K562 (cell line): ENCODE measurements at regions not wholly inside any gene's neighbourhood (a gene's known extent, or its start where the extent isn't known, plus 50 kb on each side); places are given as distances from the start of the nearest gene placed in this dataset.

ENCODE experiments used
- CBFA2T3 ChIP-seq: fragments of 450-650 bp; IDR thresholded peaks from 2 replicates; pipeline ENCODE4 v1.6.1; 2017
- KDM2B ChIP-seq: fragments of 250-450 bp; sonication (Bioruptor Pico); IDR thresholded peaks from 2 replicates; pipeline ENCODE4 v1.8.0; 2021; ENCODE audit warnings: mild to moderate bottlenecking, moderate library complexity
- NEUROD1 ChIP-seq: fragments of 150-350 bp; IDR thresholded peaks from 2 replicates; pipeline ENCODE4 v1.6.1; 2014; ENCODE audit warnings: borderline replicate concordance, low read length, low read depth; ENCODE audit not compliant: partially characterized antibody
- SAP30 ChIP-seq: fragments of 200-600 bp; sonication (generic); IDR thresholded peaks from 2 replicates; pipeline ENCODE4 v1.6.1; 2012; ENCODE audit warnings: borderline replicate concordance, low read depth, mild to moderate bottlenecking, moderate library complexity, low read length, control low read depth, inconsistent platforms; ENCODE audit not compliant: insufficient read depth, poor library complexity, severe bottlenecking
- ZBTB1 ChIP-seq: sonication (generic); formaldehyde crosslinking; IDR thresholded peaks from 2 replicates; pipeline ENCODE4 v1.8.1; 2023; ENCODE audit warnings: missing genetic modification reagents, low read depth, mild to moderate bottlenecking, borderline replicate concordance
- ZKSCAN8 ChIP-seq: fragments of 200-800 bp; sonication (Bioruptor generic); IDR thresholded peaks from 2 replicates; pipeline ENCODE4 v1.6.1; 2016; ENCODE audit warnings: missing genetic modification characterization, missing compliant biosample characterization
- ZNF232 ChIP-seq: sonication (generic); formaldehyde crosslinking; IDR thresholded peaks from 2 replicates; pipeline ENCODE4 v1.8.0; 2022; ENCODE audit warnings: mild to moderate bottlenecking, missing genetic modification reagents
- TF ChIP-seq, protein P1 (sequence below): sonication (generic); formaldehyde crosslinking; IDR thresholded peaks from 2 replicates; pipeline ENCODE4 v1.8.1; 2023; ENCODE audit warnings: mild to moderate bottlenecking, missing genetic modification reagents
- TF ChIP-seq, protein P2 (sequence below): fragments of 450-650 bp; formaldehyde crosslinking; IDR thresholded peaks from 2 replicates; pipeline ENCODE4 v1.4.0; 2020; ENCODE audit warnings: mild to moderate bottlenecking, moderate library complexity
- TF ChIP-seq, protein P3 (sequence below): fragments of 250-450 bp; sonication (Bioruptor Pico); IDR thresholded peaks from 2 replicates; pipeline ENCODE4 v1.8.0; 2021; ENCODE audit warnings: mild to moderate bottlenecking, moderate library complexity
- TF ChIP-seq, protein P4 (sequence below): sonication (generic); formaldehyde crosslinking; IDR thresholded peaks from 2 replicates; pipeline ENCODE4 v1.8.0; 2022; ENCODE audit warnings: missing genetic modification reagents, mild to moderate bottlenecking, moderate library complexity, borderline replicate concordance
- TF ChIP-seq, protein P5 (sequence below): fragments of 250-450 bp; sonication (Bioruptor Pico); IDR thresholded peaks from 2 replicates; pipeline ENCODE4 v1.8.0; 2021; ENCODE audit warnings: borderline replicate concordance, mild to moderate bottlenecking, moderate library complexity; ENCODE audit not compliant: poor library complexity, severe bottlenecking

GRCh38 chr5:6319116-6319515 lies 59.2 kb downstream of the MED10 start (continued):
- TF ChIP-seq, protein P1, sequence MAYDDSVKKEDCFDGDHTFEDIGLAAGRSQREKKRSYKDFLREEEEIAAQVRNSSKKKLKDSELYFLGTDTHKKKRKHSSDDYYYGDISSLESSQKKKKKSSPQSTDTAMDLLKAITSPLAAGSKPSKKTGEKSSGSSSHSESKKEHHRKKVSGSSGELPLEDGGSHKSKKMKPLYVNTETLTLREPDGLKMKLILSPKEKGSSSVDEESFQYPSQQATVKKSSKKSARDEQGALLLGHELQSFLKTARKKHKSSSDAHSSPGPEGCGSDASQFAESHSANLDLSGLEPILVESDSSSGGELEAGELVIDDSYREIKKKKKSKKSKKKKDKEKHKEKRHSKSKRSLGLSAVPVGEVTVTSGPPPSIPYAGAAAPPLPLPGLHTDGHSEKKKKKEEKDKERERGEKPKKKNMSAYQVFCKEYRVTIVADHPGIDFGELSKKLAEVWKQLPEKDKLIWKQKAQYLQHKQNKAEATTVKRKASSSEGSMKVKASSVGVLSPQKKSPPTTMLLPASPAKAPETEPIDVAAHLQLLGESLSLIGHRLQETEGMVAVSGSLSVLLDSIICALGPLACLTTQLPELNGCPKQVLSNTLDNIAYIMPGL (CRISPR knock-in tag): no peak
- TF ChIP-seq NEUROD1 (no peak), ZBTB1 (no peak), ZNF232 (CRISPR knock-in tag) (no peak), CBFA2T3 (no peak), KDM2B (CRISPR knock-in tag) (no peak), SAP30 (no peak), ZKSCAN8 (CRISPR knock-in tag) (no peak)
- TF ChIP-seq, protein P2, sequence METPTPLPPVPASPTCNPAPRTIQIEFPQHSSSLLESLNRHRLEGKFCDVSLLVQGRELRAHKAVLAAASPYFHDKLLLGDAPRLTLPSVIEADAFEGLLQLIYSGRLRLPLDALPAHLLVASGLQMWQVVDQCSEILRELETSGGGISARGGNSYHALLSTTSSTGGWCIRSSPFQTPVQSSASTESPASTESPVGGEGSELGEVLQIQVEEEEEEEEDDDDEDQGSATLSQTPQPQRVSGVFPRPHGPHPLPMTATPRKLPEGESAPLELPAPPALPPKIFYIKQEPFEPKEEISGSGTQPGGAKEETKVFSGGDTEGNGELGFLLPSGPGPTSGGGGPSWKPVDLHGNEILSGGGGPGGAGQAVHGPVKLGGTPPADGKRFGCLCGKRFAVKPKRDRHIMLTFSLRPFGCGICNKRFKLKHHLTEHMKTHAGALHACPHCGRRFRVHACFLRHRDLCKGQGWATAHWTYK: no peak
- TF ChIP-seq, protein P3, sequence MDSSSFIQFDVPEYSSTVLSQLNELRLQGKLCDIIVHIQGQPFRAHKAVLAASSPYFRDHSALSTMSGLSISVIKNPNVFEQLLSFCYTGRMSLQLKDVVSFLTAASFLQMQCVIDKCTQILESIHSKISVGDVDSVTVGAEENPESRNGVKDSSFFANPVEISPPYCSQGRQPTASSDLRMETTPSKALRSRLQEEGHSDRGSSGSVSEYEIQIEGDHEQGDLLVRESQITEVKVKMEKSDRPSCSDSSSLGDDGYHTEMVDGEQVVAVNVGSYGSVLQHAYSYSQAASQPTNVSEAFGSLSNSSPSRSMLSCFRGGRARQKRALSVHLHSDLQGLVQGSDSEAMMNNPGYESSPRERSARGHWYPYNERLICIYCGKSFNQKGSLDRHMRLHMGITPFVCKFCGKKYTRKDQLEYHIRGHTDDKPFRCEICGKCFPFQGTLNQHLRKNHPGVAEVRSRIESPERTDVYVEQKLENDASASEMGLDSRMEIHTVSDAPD (CRISPR knock-in tag): no peak
- TF ChIP-seq, protein P4, sequence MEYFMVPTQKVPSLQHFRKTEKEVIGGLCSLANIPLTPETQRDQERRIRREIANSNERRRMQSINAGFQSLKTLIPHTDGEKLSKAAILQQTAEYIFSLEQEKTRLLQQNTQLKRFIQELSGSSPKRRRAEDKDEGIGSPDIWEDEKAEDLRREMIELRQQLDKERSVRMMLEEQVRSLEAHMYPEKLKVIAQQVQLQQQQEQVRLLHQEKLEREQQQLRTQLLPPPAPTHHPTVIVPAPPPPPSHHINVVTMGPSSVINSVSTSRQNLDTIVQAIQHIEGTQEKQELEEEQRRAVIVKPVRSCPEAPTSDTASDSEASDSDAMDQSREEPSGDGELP (CRISPR knock-in tag): no peak
- TF ChIP-seq, protein P5, sequence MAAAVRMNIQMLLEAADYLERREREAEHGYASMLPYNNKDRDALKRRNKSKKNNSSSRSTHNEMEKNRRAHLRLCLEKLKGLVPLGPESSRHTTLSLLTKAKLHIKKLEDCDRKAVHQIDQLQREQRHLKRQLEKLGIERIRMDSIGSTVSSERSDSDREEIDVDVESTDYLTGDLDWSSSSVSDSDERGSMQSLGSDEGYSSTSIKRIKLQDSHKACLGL (CRISPR knock-in tag): no peak
